HepG2 (cell line): ENCODE measurements at regions not wholly inside any gene's neighbourhood (a gene's known extent, or its start where the extent isn't known, plus 50 kb on each side); places are given as distances from the start of the nearest gene placed in this dataset.

ENCODE experiments used
- ARNTL ChIP-seq: sonication (generic); formaldehyde crosslinking; IDR thresholded peaks from 2 replicates; pipeline ENCODE4 v1.4.0; 2020; ENCODE audit warnings: mild to moderate bottlenecking, missing genetic modification reagents
- ATF1 ChIP-seq: IDR thresholded peaks from 2 replicates; pipeline ENCODE4 v1.6.1; 2016; ENCODE audit warnings: mild to moderate bottlenecking, control low read depth
- FOXJ3 ChIP-seq: sonication (generic); formaldehyde crosslinking; IDR thresholded peaks from 2 replicates; pipeline ENCODE4 v1.4.0; 2020; ENCODE audit warnings: missing genetic modification reagents, mild to moderate bottlenecking, borderline replicate concordance
- JUNB ChIP-seq: sonication (generic); formaldehyde crosslinking; IDR thresholded peaks from 2 replicates; pipeline ENCODE4 v1.8.0; 2022; ENCODE audit warnings: missing genetic modification reagents, mild to moderate bottlenecking, borderline replicate concordance
- MTA1 ChIP-seq: sonication (generic); formaldehyde crosslinking; IDR thresholded peaks from 2 replicates; pipeline ENCODE4 v1.4.0; 2020; ENCODE audit warnings: missing genetic modification reagents, mild to moderate bottlenecking, borderline replicate concordance
- SOX6 ChIP-seq, 2 experiments: fragments of 450-650 bp in 1 of 2; sonication (generic) in 1 of 2; formaldehyde crosslinking in 1 of 2; IDR thresholded peaks; 2 replicates each; pipeline versions ENCODE4 v1.4.0 to v1.6.1; 2017 to 2020; ENCODE audit warnings: antibody characterized with exemption in 1 of 2, mild to moderate bottlenecking in 1 of 2, missing genetic modification reagents in 1 of 2
- TRIM24 ChIP-seq: sonication (generic); formaldehyde crosslinking; IDR thresholded peaks from 2 replicates; pipeline ENCODE4 v1.8.0; 2022; ENCODE audit warnings: mild to moderate bottlenecking, missing genetic modification reagents
- ZBTB21 ChIP-seq: sonication (generic); formaldehyde crosslinking; IDR thresholded peaks from 2 replicates; pipeline ENCODE4 v1.4.0; 2020; ENCODE audit warnings: missing genetic modification reagents
- ZNF160 ChIP-seq: sonication (generic); formaldehyde crosslinking; IDR thresholded peaks from 2 replicates; pipeline ENCODE4 v1.8.0; 2022; ENCODE audit warnings: mild to moderate bottlenecking, inconsistent platforms, missing genetic modification reagents
- ZNF232 ChIP-seq: sonication (generic); formaldehyde crosslinking; IDR thresholded peaks from 2 replicates; pipeline ENCODE4 v1.4.0; 2020; ENCODE audit warnings: missing genetic modification reagents, borderline replicate concordance
- TF ChIP-seq, protein P1 (sequence below): sonication (generic); formaldehyde crosslinking; IDR thresholded peaks from 2 replicates; pipeline ENCODE4 v1.5.0; 2020; ENCODE audit warnings: mild to moderate bottlenecking, missing genetic modification reagents, moderate library complexity
- TF ChIP-seq, protein P2 (sequence below): sonication (generic); formaldehyde crosslinking; IDR thresholded peaks from 2 replicates; pipeline ENCODE4 v1.4.0; 2020; ENCODE audit warnings: missing genetic modification reagents
- TF ChIP-seq, protein P3 (sequence below): sonication (generic); formaldehyde crosslinking; IDR thresholded peaks from 2 replicates; pipeline ENCODE4 v1.5.1; 2020; ENCODE audit warnings: missing genetic modification reagents, mild to moderate bottlenecking, borderline replicate concordance

DNA sequence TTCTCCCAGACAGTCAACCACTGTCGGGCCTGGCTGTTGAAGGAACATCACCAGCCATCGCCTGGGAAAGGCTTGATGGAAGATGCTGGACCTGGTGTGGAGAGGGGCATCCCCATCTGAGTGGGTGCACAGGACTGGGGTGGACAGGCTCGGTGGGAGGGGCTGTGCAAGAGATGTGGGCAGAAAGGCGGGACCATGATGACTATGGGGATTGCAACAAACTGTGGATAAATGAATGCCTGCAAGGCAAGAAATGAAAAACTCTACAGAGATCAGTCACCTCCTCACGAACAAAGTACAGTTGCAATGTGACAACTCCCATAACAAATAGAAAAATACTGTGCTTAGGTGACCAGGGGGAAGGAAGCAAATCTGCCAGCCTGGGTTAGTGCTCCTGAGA is 171.9 kb upstream of the GPR12 start:
- no peak for TF ChIP-seq ARNTL (CRISPR knock-in tag)
- TF ChIP-seq ATF1 = no peak
- no peak for TF ChIP-seq MTA1
- no peak for TF ChIP-seq ZBTB21 (CRISPR knock-in tag)
- TF ChIP-seq ZNF232 (CRISPR knock-in tag) = no peak
- TF ChIP-seq, protein P1, sequence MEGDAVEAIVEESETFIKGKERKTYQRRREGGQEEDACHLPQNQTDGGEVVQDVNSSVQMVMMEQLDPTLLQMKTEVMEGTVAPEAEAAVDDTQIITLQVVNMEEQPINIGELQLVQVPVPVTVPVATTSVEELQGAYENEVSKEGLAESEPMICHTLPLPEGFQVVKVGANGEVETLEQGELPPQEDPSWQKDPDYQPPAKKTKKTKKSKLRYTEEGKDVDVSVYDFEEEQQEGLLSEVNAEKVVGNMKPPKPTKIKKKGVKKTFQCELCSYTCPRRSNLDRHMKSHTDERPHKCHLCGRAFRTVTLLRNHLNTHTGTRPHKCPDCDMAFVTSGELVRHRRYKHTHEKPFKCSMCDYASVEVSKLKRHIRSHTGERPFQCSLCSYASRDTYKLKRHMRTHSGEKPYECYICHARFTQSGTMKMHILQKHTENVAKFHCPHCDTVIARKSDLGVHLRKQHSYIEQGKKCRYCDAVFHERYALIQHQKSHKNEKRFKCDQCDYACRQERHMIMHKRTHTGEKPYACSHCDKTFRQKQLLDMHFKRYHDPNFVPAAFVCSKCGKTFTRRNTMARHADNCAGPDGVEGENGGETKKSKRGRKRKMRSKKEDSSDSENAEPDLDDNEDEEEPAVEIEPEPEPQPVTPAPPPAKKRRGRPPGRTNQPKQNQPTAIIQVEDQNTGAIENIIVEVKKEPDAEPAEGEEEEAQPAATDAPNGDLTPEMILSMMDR (CRISPR knock-in tag) = no peak
- TF ChIP-seq, protein P2, sequence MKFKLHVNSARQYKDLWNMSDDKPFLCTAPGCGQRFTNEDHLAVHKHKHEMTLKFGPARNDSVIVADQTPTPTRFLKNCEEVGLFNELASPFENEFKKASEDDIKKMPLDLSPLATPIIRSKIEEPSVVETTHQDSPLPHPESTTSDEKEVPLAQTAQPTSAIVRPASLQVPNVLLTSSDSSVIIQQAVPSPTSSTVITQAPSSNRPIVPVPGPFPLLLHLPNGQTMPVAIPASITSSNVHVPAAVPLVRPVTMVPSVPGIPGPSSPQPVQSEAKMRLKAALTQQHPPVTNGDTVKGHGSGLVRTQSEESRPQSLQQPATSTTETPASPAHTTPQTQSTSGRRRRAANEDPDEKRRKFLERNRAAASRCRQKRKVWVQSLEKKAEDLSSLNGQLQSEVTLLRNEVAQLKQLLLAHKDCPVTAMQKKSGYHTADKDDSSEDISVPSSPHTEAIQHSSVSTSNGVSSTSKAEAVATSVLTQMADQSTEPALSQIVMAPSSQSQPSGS (CRISPR knock-in tag) = no peak
- TF ChIP-seq JUNB (CRISPR knock-in tag) = no peak
- TF ChIP-seq FOXJ3 (CRISPR knock-in tag) = no peak
- no peak for TF ChIP-seq TRIM24 (CRISPR knock-in tag)
- TF ChIP-seq SOX6 (IDR thresholded peaks at IDR 0.05) = no peak
- no peak for TF ChIP-seq SOX6 (CRISPR knock-in tag; IDR thresholded peaks at IDR 0.05)
- TF ChIP-seq, protein P3, sequence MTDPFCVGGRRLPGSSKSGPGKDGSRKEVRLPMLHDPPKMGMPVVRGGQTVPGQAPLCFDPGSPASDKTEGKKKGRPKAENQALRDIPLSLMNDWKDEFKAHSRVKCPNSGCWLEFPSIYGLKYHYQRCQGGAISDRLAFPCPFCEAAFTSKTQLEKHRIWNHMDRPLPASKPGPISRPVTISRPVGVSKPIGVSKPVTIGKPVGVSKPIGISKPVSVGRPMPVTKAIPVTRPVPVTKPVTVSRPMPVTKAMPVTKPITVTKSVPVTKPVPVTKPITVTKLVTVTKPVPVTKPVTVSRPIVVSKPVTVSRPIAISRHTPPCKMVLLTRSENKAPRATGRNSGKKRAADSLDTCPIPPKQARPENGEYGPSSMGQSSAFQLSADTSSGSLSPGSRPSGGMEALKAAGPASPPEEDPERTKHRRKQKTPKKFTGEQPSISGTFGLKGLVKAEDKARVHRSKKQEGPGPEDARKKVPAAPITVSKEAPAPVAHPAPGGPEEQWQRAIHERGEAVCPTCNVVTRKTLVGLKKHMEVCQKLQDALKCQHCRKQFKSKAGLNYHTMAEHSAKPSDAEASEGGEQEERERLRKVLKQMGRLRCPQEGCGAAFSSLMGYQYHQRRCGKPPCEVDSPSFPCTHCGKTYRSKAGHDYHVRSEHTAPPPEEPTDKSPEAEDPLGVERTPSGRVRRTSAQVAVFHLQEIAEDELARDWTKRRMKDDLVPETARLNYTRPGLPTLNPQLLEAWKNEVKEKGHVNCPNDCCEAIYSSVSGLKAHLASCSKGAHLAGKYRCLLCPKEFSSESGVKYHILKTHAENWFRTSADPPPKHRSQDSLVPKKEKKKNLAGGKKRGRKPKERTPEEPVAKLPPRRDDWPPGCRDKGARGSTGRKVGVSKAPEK (CRISPR knock-in tag) = no peak
- no peak for TF ChIP-seq ZNF160 (CRISPR knock-in tag)
